Colonic mucosa (tissue), 4 donors: ENCODE measurements at regions not wholly inside any gene's neighbourhood (a gene's known extent, or its start where the extent isn't known, plus 50 kb on each side); places are given as distances from the start of the nearest gene placed in this dataset.
"Not testable (repeated sequence)": the region's sequence is repeated elsewhere in the genome, so short reads cannot be mapped to it uniquely, and the experiment has no call there.

Experiments
- DNase-seq: peaks from one replicate; pipeline ENCODE4 v3.0.0-alpha.2; 2020
- H3K27ac ChIP-seq: fragments of 200-600 bp; one replicate; pipeline ENCODE4 v1.8.0; 2021
- H3K27me3 ChIP-seq: fragments of 200-600 bp; one replicate; pipeline ENCODE4 v1.8.0; 2021
- H3K36me3 ChIP-seq: fragments of 200-600 bp; one replicate; pipeline ENCODE4 v1.8.0; 2021
- H3K4me1 ChIP-seq: fragments of 200-600 bp; one replicate; pipeline ENCODE4 v1.8.0; 2021; ENCODE audit warnings: mild to moderate bottlenecking
- H3K4me3 ChIP-seq: fragments of 200-600 bp; one replicate; pipeline ENCODE4 v1.8.0; 2021
- H3K9ac ChIP-seq, 2 donors: one replicate each; pipeline ENCODE4 v1.7.0; 2013; ENCODE audit warnings: control low read depth in 2 of 2, low read depth in 2 of 2, low read length in 2 of 2
- H3K9me3 ChIP-seq: fragments of 200-600 bp; one replicate; pipeline ENCODE4 v1.8.0; 2021
- intact Hi-C: fragments of 100-400 bp; cut with DNase I; formaldehyde crosslinking; loops from one replicate; pipeline ENCODE4 v1.14.1; 2022
- TF ChIP-seq, protein P1 (sequence below): fragments of 200-600 bp; IDR thresholded peaks from one replicate; pipeline ENCODE4 v1.8.0; 2022; ENCODE audit warnings: antibody characterized with exemption, mild to moderate bottlenecking
- donor health status: healthy.
- donor health status: DM: no; HTN: no; CAD: no.
- donor health status: DM: no; HTN: no; CAD: no.

DNA sequence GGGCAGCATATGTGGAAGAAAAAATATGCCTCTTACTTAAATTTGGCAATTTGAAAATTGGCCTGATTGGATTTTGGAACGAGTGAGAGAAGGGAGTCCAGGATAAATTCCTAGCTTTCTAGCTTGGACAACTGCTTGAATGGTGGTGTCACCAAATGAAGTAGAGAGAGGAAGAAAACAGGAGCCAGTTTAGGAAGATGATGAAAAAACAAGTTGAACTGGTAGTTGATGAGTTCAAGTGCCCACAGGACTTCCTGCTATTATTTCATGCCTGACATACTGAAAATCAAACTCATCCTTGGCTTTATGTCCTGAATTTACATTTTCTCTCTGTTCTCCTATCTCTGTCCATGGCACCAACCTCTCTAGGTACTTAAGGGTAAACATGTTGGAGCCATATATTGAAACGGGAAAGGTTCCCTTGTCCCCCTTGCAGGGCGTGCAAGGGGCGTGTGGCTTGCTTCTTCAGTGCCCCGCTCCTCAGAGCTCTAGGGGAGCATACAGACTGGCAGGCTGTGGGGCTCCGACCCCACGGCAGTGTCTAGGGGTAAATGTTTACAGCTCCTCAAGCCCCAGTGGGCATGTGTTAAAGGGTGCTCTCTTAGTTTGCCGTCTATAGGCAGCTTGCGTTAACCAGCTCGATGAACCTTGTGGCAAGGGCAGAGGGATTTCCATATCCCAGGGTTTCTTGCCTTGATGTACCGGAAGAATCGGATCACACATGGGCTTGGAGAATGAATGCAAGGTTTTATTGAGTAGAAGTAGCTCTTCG, 250.7 kb upstream of the PGRMC2 start:
- H3K4me1 ChIP-seq, result no peaks in the 10 kb centered on the region
- H3K36me3 ChIP-seq, result no peaks in the 10 kb centered on the region
- no peaks in the 10 kb centered on the region for H3K27me3 ChIP-seq
- H3K9ac ChIP-seq, result no peak overlapping the region
- DNase-seq, result no peak
- H3K27ac ChIP-seq, result no peak overlapping the region
- no peak overlapping the region for H3K4me3 ChIP-seq
- TF ChIP-seq, protein P1, sequence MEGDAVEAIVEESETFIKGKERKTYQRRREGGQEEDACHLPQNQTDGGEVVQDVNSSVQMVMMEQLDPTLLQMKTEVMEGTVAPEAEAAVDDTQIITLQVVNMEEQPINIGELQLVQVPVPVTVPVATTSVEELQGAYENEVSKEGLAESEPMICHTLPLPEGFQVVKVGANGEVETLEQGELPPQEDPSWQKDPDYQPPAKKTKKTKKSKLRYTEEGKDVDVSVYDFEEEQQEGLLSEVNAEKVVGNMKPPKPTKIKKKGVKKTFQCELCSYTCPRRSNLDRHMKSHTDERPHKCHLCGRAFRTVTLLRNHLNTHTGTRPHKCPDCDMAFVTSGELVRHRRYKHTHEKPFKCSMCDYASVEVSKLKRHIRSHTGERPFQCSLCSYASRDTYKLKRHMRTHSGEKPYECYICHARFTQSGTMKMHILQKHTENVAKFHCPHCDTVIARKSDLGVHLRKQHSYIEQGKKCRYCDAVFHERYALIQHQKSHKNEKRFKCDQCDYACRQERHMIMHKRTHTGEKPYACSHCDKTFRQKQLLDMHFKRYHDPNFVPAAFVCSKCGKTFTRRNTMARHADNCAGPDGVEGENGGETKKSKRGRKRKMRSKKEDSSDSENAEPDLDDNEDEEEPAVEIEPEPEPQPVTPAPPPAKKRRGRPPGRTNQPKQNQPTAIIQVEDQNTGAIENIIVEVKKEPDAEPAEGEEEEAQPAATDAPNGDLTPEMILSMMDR, result no peak
- intact Hi-C loops, result no loop called here
- H3K9me3 ChIP-seq, result no peaks in the 10 kb centered on the region

DNA sequence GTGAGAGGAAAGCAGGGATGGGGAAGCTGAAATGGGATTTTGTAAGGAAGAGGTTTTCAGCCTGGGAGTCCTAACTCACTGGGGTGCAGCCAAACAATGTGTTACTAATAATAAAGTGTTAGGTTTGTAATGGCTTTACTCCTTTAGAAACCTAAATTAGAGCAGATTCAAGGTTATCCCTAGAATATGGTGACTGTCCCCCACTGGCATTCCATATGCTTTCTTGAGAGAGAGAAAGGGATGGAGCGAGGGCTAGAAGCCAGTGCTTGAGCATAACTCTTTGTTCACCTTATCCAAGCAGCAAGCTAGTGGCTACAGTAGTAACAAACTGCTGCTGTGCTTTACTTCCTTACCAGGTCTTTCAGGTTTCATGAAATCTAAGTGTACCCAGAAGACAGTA, 249.1 kb upstream of the PGRMC2 start:
- intact Hi-C loops, result no loop called here

DNA sequence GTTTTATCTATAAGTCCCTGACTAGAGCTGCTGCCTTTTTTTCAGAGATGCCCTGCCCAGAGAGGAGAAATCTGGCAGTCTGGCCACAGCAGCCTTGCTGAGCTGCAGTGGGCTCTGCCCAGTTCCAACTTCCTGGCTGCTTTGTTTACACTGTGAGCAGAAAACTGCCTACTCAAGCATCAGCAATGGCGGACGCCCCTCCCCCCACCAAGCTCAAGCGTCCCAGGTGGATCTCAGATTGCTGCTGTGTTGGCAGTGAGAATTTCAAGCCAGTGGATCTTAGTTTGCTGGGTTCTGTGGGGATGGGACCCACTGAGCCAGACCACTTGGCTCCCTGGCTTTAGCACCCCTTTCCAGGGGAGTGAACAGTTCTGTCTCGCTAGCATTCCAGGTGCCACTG, 247.9 kb upstream of the PGRMC2 start:
- intact Hi-C loops, H3K4me1 ChIP-seq, DNase-seq, H3K27ac ChIP-seq, H3K9ac ChIP-seq, H3K27me3 ChIP-seq, H3K4me3 ChIP-seq, H3K9me3 ChIP-seq, H3K36me3 ChIP-seq: not testable (repeated sequence)

More for the DNA sequence above, 249.1 kb upstream of the PGRMC2 start:
- TF ChIP-seq, protein P1, result no peak
- DNase-seq, result no peak
- Histone ChIP-seq H3K27me3 (no peaks in the 10 kb centered on the region), H3K4me1 (no peaks in the 10 kb centered on the region), H3K27ac (no peak overlapping the region), H3K4me3 (no peak overlapping the region), H3K9me3 (no peaks in the 10 kb centered on the region), H3K9ac (no peak overlapping the region), H3K36me3 (no peaks in the 10 kb centered on the region)

DNA sequence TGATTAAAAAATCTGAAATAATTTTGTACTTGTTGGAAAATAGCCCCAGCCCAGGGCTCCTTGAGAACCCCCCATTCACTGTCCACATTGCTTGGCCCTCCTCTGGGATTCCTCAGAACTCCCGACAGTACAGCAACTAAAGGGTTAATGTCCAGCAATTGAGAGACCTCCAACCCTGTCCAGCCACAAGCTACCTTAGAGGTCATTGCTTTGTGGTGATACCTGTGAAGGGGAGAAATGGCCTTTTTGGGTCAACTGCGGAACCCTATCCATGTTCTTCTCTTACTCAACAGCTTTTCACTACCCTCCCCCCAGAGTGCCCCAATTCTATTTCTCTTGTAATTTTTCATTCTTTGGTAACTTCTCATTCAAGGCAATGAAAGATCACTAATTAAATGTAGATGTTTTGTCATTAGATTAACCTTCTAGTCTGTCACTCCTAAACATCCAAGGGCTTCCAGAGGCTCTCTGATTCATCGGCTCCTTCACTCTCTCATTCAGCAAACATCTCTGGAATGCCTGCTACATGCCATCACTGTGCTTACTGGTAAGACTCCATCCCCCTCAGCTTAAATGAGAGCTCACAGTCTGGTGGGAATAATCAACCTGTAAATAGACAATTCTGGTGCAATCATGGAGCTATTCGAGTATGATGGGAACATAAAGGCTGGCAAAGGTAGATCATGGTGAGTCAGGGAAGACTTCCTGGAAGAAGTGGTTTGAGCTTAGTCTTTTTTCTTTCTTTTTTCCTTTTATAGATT, 241.4 kb upstream of the PGRMC2 start:
- Histone ChIP-seq H3K4me3 (no peak overlapping the region), H3K27ac (no peak overlapping the region), H3K4me1 (no peaks in the 10 kb centered on the region), H3K27me3 (no peaks in the 10 kb centered on the region), H3K36me3 (no peaks in the 10 kb centered on the region), H3K9me3 (no peaks in the 10 kb centered on the region), H3K9ac (no peak overlapping the region)
- intact Hi-C loops, result no loop called here
- TF ChIP-seq, protein P1, result no peak
- DNase-seq, result no peak

DNA sequence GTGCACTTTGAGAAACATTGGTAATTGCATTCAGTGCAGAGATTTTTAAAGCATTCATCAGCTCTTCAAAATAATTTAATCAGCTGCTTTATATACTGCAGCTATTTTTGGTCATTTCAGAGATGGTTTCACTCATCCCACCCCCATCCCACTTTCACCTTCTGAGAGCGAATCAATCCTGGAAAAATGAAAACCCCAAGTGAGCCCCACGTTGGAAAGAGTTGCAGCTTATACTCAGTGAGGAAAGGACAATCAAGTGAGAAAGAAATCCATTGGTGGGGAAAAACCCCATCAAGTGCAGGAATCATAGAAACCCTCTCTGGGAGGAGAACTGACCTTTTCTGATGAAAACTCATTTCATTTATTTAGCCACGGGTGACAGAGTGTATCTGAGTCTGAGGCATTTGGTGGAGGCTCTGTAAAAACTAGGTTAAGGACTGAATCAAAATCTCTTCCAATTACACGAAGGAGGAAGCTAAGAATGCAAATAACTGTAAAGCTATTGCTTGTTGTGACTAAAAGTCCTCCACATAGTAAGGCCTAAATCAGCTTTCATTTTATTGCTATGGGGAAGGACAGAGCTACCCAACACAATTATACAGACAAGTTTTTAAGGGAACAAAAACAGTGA, 240.4 kb upstream of the PGRMC2 start:
- no peaks in the 10 kb centered on the region for H3K27me3 ChIP-seq
- intact Hi-C loops, result no loop called here
- TF ChIP-seq, protein P1, result no peak
- no peaks in the 10 kb centered on the region for H3K9me3 ChIP-seq
- H3K4me3 ChIP-seq, result no peak overlapping the region
- no peak overlapping the region for H3K9ac ChIP-seq
- H3K4me1 ChIP-seq, result no peaks in the 10 kb centered on the region
- no peak for DNase-seq
- H3K27ac ChIP-seq, result no peak overlapping the region
- no peaks in the 10 kb centered on the region for H3K36me3 ChIP-seq
